HG03342 (cell line): ENCODE measurements at regions not wholly inside any gene's neighbourhood (a gene's known extent, or its start where the extent isn't known, plus 50 kb on each side); places are given as distances from the start of the nearest gene placed in this dataset.

Source experiments
- ATAC-seq: cut with Tn5 transposase; IDR thresholded peaks from one replicate; pipeline ENCODE4 v1.9.1; 2021; ENCODE audit warnings: mild to moderate bottlenecking, moderate library complexity; ENCODE audit not compliant: unreplicated experiment

DNA sequence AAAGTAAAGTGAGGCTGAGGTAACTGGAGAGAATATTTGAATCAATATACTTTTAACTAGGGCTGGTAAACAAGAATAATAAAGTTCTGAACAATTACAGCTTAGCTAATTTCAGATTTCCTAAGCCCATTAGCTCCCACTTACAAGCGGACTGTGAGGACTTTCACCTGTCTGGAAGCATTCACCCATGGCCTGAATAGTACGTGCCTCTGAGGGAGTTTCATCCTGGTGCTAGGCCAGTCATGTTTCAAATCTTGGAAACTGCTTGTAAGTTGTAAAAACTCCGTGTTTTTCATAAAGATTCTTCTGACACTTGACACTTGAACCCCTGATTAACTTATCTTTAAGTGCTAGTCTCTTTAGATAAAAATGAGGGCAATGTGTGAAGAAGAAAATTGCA, 975.2 kb upstream of the GHITM start:
- no peak for ATAC-seq

DNA sequence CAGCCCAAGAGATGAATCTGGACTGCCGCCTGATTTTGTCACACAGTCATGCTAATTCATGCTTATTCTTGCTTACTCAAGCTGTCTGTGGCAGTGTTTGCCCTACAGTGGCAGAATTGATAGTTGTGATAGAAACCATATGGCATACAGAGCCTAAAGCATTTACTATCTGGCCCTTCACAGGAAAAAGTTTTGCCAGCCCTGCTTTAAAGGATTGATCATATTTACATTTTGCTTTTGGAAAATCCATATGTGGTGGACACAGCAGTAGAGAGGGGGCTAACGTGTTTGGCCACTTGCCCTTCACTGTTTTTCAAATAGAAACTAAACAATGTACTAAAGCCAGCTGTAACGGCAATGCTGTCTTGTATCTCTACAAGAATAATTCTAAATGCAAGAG, 974.0 kb upstream of the GHITM start:
- ATAC-seq: no peak

DNA sequence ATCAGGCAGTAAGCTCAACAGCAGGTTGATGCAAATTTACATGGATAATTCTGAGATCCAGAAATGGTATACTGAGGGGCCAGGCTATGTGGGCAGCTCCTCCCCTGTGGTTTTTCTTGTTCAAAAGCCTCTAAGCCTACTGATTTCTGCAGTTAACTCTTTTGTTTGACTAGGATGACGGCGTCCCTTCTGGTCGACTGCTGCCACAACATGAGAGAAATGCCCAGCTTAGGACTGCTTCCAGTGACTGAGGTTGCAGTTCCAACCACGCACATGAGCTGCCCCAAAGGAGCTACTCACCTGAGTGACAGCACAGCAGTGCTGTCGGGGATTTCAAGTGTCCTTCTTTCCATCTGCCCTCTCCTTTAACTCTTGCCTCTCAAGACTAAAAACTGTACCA, 973.0 kb upstream of the GHITM start:
- ATAC-seq: no peak

DNA sequence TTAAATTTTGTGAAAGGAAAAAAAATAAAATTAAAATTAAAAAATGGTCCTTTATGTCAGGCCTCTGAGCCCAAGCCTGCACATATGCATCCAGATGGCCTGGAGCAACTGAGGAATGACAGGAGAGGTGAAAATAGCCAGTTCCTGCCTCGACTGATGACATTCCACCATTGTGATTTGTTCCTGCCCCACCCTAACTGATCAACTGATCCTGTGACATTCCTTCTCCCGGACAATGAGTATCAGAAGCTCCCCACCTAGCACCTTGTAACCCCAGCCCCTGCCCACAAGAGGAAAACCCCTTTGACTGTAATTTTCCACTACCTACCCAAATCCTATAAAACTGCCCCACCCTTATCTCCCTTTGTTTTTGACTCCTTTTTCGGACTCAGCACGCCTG, 972.2 kb upstream of the GHITM start:
- ATAC-seq: no peak

DNA sequence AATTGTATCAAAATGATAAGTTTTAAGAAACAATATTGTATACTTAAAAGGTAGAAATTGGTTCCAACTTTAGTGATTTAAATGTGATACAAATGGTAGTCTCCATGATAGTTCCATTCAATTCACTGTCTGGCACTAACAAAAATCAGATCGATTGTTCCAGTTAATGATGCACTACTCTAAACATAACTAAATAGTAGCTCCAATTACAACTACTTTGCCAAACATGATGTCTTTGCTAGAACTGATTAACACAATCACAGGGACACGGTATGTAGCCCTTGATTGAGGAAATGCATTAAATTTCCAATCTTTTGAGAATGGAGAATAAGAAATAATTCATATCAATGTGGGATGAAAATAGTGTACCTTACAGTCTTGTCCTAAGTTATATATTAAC, 962.4 kb upstream of the GHITM start:
- no peak for ATAC-seq

DNA sequence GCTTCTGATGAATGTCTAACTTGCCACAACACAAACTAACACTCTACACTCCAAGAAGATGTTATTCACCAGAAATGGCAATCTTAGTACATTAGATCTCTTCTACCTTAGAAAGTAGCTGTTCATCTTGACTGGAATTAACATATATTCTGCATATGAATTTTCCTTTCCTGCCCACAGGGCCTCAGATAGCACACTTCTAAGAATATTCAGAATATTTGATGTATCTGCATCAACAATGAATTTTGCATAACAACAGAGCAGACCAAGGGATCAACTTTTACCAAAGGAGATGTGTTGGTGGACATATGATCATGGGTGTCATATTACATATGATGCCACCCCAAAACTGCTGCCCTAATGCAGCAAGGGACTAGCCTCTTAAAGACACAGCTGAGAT, 960.8 kb upstream of the GHITM start:
- ATAC-seq: no peak

DNA sequence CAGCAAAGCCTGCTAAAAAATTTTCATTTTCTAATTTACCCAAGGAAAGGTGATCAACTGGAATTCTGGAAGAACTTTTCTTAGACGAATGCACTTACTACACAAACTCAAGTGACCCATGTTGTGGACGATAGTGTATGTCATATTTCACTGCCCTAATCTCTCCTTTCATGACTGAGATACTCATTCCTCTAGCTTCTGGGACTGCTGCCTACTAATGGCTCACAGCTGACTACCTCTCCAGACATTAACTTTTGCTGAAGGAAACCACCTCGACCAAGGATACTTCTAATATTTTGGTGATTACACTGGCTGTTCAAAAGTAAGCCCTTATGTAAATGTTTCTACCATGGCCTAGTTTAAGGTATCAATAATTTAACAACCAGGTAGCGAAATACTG, 959.9 kb upstream of the GHITM start:
- no peak for ATAC-seq

DNA sequence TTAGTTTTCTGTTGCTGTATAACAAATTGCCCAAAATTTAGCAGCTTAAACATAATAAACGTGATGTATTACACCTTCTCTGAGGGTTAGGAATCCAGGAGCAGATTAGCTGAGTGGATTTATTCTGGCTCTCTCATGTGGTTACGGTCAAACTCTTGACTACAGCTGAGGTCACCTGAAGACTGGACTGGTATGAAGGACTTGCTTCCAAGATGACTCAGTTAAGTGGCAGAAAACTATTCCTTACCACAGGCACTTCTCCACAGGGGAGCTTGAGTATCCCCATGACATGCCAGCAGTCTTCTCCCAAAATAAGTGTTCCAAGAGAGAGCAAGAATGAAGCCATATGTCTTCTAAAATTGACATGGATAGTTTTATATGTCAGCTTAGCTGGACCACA, 957.2 kb upstream of the GHITM start:
- no peak for ATAC-seq

DNA sequence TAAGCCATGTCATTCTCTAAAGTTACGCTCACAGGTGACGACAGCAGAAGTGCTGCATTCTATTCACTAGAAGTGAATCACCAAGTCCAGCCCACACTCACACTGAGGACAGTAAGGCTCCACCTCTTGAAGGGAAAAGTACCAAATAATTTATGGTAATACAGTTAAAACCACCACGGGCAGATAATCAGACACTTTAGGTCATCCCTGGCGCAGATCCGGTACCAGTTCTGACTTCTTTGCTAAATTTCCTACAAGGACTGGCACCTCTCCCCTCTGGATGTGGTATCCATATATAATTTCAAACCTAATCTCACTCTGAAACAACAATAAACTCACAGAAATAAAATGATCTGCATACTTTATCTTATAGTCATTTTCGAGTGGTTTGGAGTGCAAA, 954.7 kb upstream of the GHITM start:
- no peak for ATAC-seq

DNA sequence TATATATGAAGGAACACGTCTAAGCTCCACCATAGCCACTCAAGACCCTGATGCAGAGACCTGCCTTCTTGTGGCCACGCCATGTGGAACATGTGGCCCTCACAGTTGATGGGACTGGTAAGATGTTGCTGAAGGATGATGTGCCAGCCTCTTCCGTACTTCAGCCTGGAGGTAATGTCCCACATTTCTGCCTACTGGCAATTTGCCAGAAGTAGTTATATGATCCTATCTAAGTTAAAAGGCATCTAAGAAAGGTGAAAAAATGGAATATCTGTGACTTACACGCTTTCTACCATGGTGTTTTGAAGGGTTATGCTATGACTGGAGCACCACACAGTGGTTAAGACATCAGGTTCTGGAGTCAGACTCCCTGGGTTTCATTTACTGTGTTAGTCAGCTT, 948.7 kb upstream of the GHITM start:
- no peak for ATAC-seq

DNA sequence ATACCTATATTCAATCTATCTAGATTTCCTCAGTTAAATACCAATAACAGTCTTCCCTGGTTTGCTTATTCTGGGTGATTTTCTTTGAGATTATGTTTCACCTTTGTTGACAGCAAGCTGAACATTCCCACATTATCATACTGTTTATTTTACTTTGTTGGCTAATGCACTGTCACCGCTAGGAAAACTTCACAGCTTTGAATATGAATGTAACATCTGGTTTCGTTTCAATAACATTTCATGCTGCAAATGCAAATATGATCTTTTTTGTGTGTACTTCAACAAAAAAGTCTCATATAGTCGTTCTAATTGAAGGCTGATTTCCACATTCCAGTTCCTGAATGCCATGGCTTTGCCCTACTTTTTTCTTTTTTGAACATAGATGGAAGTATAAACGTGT, 946.3 kb upstream of the GHITM start:
- no peak for ATAC-seq

DNA sequence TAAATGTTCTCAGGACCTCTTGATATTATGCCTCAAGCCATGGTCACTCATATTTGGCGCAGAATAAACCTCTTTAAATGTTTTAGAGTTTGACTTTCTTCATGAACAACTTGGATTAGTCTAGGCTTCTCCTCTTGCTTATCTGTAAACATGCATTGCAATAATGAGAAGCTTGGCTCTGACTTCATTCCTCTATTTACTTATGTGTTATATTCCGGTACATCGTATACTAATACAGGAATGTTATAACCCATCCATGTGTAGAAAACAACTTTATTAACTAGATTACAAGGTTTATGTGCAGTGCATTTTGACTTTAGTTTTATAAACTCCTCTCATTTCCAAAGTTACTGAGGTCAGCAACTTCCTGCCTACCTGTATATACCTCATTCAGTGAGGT, 944.3 kb upstream of the GHITM start:
- no peak for ATAC-seq

DNA sequence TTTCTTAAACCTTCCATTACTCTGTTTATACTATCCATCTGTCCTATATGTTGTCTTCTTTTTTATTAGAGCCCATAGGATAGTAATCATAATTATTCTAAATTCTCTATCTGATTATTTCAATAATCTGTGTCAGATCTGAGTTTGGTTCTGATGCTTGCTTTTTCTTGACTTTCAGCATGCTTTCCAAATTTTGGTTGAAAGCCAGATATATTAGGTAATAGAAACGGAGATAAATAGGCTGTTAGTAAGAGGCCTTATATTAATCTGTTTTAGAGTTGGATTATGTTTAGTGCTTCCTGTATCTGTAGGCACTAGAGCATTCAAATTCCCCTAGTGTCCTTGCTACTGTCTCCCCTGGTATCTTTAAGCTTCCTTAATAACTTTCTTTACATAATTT, 939.9 kb upstream of the GHITM start:
- ATAC-seq: no peak

DNA sequence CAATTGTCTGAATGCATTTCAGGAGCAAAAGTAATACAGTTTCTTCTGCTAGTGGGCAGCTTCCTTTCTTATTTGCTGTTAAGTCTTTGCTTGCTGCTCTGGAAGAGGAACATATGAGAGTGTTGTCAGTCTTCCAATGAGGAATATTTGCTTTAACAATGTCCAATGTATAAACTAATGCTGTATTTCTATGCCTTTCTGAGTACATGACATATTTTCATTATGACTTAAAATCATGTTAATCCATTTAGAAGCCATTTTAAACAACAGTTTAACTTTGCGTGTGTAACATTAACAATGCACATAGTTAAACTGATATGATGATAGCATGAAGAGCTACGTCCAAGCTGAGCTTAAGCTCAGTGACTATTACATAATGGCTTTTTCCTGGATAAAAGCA, 933.4 kb upstream of the GHITM start:
- ATAC-seq: no peak

DNA sequence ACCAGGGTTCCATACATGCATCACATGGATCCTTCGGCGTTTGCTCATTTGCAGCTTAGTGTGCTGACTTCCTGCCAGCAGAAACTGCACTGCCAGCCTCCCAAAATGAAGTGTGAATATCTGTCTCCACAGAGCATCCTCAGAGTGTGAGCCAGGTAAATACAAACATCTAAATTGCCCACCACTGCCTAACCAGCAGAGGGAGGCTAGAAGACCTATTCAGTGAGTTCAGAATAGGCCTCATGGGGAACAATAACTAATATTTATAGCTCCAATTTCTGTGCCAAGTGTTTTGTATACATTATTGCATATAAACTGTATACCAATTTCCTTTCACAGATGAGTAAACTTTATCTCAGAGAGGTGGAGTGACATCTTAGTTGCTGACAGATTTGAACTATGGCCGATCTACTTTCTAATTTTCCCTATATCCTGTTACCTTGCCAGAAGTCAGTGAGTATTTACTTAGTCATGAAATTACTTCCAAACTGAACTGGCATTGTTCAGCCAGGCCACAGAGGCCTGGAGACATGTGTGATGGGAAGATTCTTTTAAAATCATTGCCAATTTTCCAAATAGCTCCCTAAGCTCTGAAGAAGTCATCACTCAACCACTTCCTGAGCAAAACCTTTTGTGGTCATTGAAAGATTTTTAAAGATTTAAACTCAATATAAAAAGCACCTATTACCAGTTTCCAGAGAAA, 926.5 kb upstream of the GHITM start:
- no peak for ATAC-seq

DNA sequence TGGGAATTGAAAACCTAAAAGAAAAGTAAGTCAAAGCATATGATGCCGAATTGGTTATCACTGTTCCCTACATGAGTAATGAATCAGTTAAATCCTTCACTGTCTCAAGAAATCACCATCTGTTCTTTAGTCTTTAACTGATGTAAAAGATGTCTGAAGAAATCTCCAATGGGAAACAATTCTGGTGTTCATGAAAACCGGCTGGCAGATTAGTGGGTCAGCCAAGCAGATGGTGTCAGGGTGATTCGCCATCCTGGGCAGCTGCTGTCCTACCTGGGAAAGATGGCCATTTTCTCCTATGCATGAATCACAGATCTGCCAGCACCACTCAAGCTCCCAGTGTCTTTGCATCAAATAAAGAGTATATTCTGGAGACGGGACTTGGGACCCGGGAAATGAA, 925.2 kb upstream of the GHITM start:
- ATAC-seq: no peak

DNA sequence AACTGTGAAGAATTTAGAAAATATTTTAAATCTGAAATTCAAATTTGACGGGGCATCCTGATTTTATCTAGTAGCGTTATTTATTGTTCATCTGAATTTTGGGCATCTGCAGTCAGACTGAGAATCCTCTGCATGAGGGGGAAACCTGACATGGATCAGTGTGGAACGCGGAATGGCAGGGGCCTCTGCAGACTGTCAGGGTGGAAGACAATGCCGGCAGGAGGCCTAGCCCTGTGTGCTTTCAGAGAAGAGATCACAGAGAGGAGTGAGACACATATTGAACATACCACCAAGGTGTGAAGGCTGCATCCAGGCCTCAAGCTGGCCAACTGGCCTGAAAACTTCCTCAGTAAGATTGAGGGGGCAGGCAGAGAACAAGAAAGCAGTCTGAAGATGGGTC, 921.1 kb upstream of the GHITM start:
- ATAC-seq: no peak

DNA sequence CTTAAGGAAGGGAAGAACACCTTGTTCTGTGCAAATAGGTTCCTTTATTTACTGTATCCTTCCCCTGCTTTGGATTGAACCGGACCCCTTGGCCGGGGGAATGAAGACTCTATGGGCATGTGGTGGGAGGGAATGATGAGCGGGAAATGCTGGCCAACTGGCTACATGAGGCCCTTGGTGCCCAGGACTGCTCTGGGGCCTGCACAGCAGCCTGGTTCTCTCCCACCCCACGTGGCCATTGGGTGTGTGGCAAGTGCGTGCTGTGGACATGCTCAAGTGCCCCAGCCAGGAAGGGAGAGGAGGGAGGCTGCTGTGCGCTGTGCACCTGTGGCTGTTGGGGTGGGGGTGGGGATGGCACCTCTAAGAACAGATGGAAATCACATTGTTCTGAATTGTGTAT, 917.0 kb upstream of the GHITM start:
- no peak for ATAC-seq

DNA sequence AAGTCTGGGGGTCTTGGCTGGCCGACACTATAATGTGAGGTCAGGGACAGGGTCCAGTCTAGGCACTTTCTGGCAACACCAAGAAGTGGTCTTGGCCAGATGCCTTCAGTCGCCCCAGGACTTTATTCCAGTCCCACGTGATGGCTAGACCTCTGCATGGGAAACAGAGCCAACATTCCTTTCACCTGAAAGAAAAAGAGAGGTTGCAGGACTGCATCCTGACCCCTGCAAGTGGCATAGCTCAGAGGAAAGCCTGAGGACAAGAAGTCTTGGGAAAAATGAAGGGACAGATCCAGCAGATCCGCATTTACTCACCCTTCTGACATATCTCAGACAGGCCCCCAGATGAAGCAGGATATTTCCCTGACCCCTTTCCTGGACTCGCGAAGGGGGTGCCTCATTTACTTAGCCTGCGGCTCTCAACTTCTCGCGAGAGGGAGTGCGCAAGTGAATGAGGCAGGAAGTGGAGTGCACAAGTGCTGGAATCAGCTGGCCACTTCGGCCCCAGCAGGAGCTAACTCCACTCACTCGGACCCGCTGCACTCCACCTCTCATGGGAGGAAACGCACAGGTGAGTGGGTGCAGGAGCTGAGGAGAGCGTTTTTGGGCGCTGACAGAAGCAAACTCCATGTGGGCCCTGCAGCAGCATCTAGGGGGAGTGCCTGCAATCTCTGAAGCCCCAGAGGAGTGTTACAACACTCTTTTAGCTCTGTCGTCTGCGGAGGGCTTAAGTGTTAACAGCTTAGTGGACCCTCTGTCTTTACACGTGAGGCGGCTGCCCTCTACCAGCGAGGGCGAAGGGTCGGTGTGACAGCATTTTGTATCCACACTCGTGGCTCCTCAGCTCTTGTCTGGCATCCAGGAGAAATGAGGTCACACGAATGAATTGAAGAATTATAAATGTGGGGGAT, 916.2 kb upstream of the GHITM start:
- ATAC-seq: no peak

DNA sequence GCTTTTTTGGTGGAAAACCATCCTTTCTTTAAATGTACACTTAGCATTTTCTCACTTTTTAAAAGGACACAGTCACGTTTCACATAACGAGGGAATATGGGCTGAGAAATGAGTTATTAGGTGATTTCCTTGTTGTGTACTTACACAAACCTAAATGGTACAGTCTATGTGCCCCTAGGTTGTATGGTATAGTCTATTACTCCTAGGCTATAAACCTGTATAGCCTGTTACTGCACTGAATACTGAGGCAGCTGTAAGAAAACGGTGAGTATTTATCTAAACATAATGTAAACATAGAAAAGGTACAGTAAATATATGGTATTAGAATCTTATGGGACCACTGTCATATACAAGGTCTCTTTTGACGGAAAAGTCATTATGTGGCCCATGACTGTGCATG, 913.5 kb upstream of the GHITM start:
- ATAC-seq: no peak

DNA sequence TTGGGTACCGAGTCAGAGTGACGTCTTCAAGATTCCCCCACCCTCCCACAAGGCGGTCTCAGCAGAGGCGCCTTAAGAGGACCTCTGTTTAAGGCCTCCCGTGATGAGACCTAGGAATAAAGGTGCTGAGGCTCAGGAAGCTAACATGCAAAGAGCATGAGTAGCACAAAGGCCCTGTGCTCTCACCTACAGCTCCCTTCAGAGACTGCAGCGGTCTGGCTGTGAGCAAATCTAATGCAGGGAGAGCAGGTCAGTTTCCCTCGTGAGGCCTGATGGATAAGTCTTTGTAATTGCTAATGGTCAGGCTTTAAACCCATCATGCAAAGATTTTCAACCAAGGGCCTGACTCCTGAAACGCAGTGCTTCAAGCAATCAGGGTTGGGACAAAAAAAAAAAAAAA, 909.3 kb upstream of the GHITM start:
- no peak for ATAC-seq

DNA sequence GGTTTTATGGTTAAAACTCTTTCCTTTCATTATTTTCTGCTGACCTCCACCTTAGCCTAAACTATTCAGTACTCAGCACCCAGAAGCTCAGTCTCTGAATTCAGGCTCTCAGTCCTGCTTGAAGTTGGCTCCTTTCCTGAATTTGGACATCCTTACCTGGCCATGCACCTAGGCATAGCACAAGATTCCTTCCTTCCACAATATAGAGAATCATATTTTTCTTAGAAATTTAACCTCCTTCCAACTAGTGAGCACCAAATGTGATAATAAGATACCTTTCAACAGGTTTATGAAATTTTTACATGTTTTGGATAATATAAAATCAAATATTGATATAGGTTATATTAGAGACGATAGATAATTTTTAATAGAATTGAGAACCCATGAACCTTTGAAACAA, 905.6 kb upstream of the GHITM start:
- ATAC-seq: no peak
